Stimulated activated CD4-positive, alpha-beta T cell treated with anti-CD3 and anti-CD28 coated beads, Interleukin-15, amount 100 ng/mL, for 24 hours (primary cell): ENCODE measurements at regions not wholly inside any gene's neighbourhood (a gene's known extent, or its start where the extent isn't known, plus 50 kb on each side); places are given as distances from the start of the nearest gene placed in this dataset.
"Not testable (repeated sequence)": the region's sequence is repeated elsewhere in the genome, so short reads cannot be mapped to it uniquely, and the experiment has no call there.

Experiments
- DNase-seq: peaks from one replicate; pipeline ENCODE4 v3.0.0-alpha.2; 2020

GRCh38 chrX:465418-466215 is 78.9 kb upstream of the PPP2R3B start:
- DNase-seq: no peak

DNA sequence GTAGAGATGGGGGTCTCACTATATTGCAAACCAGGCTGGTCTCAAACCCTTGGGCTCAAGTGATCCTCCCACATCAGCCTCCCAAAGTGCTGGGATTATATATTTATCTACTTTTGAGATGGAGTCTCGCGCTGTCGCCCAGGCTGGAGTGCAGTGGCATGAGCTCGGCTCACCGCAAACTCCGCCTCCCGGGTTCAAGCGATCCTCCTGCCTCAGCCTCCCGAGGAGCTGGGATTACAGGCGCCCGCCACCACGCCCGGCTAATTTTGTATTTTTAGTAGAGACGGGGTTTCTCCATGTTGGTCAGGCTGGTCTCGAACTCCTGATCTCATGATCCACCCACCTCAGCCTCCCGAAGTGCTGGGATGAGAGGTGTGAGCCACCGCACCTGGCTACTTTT is 80.1 kb upstream of the PPP2R3B start:
- DNase-seq: not testable (repeated sequence)

- DNase-seq: not testable (repeated sequence)
Observed at GRCh38 chrX:467686-468085, 81.0 kb upstream of the PPP2R3B start.

DNA sequence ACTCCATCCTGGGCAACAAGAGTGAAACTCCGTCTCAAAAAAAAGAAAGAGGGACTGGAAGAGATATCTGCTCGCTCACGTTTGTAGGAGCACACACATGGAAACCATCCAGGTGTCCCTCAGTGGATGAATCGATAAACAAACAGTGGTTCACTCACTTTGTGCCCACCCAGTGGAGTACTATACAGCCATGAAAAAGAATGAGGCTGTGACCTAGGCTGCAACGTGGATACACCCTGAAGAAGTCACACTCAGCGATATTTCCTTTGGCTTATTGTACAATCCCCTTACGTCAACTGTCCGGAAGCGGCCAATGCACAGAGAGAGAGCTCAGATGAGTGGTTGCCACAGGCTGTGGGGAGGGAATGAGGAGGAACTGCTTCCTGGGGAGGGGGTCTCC is 82.3 kb upstream of the PPP2R3B start:
- DNase-seq: no peak

- no peak for DNase-seq
Observed at GRCh38 chrX:470686-471085, 84.0 kb upstream of the PPP2R3B start.

- DNase-seq: no peak
Observed at GRCh38 chrX:471281-471680, 84.6 kb upstream of the PPP2R3B start.

DNA sequence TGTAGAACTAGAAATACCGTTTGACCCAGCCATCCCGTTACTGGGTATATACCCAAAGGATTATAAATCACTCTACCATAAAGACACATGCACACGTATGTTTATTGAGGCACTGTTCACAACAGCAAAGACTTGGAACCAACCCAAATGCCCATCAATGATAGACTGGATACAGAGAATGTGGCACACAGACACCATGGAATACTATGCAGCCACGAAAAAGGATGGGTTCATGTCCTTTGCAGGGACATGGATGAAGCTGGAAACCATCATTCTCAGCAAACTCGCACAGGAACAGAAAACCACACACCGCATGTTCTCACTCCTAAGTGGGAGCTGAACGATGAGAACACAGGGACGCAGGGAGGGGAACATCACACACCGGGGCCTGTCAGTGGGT is 85.6 kb upstream of the PPP2R3B start:
- not testable (repeated sequence) for DNase-seq

DNA sequence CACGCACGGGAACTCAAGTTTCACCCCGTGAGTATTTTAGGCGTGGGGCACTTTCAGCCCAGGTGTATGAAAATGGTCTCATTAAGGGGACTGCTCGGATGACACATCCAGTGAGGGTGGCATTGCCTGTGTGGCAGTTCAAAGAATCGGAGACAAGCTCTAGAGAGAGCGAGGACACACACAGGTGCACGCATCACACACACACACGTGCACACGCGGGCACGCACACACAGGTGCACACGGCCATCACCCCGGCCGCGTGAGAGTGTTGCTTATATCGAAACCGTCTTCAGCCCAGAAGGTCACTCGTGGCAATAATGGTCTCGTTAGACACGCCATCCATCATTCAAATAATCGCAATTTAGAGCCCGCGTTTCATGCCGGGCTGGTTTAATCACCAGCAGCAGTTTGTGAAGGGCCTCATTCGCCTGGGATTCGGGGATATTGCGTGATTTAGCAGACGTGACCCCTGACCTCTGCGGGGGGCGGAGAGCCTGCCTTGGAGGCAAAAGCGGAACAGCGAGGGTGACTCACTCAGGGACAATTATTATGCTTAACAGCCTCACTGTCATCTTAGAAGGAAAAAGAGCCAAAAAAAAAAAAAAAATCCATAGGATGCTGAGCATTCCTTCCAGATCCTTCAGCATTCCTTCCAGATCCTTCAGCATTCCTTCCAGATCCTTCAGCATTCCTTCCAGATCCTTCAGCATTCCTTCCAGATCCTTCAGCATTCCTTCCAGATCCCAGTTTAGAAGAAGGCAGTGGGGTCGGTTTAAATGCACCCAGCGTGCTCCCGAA is 89.4 kb upstream of the PPP2R3B start:
- no peak for DNase-seq

DNA sequence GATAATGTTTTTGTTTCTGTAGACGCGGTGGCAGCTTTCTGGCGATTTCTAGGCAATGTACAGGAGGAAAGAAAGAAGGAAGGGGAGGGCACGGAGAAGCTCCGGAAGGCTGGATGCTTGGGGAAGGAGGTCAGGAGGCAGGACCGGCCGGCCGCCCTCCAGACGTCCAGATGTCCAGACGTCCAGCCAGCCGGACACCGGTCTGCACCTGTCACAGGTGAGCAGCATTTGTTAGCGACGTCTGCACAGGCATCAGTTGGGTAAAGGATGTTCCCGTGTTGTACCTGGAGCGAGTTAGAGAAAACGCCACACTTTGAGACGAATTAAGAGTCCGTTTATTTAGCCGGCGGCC is 90.0 kb upstream of the PPP2R3B start:
- DNase-seq: no peak

DNA sequence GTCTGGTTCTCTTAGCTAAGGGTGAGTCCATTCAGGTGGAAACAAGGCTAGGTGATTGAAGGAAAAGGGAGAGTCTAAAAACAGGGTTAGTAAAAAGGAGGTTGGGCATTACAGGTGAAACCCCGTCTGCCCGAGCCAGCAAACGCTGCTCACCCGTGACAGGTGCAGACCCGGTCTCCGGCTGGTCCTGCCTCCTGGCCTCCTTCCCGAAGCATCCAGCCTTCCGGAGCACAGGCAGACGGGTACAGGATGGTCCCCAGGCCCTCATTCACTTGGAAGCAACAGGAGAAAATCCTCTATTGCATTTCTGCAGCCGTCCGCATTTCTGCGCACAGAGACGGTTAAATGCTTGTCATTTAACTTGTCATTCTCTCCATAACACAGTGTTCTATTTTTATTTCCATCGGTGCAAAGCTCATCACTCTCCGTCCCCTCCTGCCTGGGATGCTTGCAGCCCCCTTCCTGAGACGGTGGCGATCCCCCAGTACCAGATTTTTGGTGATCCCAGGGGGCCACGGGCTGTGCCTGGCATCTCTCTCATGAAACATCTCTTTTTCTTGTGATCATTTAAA is 90.8 kb upstream of the PPP2R3B start:
- no peak for DNase-seq

DNA sequence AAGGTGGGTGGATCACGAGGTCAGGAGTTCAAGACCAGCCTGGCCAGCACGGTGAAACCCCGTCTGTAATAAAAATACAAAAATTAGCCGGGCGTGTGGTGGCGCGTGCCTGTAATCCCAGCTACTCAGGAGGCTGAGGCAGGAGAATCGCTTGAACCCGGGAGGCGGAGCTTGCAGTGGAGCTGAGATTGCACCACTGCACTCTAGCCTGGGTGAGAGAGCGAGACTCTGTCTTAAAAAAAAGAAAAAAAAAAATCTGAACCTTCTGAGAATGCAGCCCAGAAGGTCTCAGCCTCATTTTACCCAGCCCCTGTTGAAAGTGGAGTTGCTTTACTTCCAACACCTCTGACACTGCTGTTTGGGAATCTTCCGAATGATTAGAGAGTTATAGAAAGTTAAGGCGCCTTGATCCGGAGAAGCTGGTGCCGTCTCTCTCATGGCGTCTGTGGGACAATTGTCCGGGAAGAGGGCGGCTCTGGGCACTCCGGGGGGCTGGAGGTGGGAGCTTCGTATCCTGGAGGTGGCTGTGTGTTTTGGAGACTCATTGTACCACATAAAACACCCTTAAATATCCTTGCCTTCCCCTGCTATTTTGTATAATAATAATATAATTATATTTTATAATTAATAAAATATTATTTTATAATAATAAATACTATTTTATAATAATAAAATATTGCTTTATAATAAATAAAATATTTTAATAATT is 92.7 kb upstream of the PPP2R3B start:
- DNase-seq: peak; percentile 16

- DNase-seq: peak; percentile 10
Observed at GRCh38 chrX:480861-481417, 94.2 kb upstream of the PPP2R3B start.

DNA sequence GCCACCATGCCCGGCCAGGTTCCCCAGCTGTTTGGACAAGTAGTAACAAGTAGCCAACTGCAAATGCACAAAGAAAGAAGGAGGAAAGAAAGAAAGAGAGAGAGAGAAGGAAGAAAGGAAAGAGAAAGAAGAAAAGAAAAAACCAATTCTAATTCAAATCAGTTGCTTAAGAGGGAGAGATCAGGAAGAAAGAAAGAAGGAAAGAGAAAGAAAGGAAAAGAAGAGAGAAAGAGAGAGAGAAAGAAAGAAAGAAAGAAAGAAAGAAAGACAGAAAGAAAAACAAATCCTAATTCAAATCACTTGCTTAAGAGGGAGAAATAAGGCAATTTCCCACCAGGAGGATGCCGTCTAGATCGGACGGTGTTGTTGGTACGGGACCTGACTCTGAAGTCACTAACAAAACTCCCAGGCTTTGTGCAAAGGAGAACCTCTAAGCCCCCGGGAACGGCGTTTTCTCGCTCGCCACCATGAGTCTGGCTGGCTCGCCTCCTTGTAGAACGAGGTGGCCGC is 95.5 kb upstream of the PPP2R3B start:
- no peak for DNase-seq

- DNase-seq: no peak
Observed at GRCh38 chrX:482702-483203, 96.0 kb upstream of the PPP2R3B start.

DNA sequence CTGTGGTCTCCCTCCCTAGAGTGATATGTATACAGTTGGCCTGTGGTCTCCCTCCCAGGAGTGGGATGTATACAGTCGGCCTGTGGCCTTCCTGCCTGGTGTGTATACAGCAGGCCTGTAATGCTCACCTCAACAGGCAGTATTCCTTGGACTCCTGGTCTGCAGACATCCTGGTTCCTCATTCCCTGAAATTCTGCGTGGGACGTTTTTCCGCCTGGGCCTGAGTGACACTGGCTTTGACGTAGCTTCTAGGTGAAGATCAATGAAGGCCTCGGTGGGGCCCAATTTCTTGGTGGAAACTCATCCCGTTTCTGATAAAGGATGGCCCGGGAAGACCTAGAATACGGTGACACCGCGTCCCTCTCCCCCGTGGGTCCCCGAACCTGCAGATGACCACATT is 98.7 kb upstream of the PPP2R3B start:
- DNase-seq: no peak

GRCh38 chrX:486325-486724 is 99.6 kb upstream of the PPP2R3B start:
- no peak for DNase-seq

GRCh38 chrX:487836-488235 is 101.1 kb upstream of the PPP2R3B start:
- no peak for DNase-seq

- no peak for DNase-seq
Observed at GRCh38 chrX:489820-490219, 103.1 kb upstream of the PPP2R3B start.

DNA sequence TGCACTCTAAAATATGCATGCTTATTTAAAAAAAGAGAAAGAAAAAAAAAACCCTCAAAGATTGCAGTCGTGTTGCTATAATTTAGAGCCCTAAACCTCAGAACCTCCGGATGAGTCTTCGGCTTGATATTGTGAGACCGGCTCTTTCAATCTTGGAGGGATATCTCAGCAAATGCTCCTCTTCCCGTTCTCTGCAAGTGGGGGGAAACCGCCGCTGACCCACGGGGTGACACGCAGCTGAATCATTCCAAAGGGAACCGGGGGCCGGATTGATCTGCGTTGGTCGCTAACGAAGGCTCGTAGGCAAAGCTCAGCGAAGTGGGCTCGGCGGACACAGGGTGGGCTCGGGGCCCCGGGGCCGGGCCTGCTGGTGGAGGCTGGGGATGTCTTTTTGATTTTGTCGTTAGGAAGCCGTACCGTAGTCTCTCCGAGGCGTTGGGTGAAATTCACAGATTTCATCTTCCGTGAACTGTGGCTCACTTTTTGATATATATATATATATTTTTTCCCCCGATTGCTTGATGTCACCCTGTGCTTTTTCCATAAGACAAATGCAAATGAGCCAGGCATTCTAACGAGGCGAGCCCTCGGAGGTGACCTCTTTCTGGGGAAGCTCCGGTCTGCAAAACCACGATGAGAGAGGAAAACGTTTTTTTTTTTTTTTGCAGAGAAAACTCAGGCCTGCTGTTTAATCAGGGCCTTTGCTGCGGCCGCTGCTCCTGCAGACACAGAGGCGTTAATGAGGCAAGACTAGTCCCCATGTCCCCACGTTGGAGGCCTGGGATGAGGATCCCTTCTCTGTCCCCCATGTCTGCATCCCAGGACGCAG is 110.7 kb upstream of the PPP2R3B start:
- DNase-seq: no peak

GRCh38 chrX:498901-499300 is 112.2 kb upstream of the PPP2R3B start:
- DNase-seq: not testable (repeated sequence)

DNA sequence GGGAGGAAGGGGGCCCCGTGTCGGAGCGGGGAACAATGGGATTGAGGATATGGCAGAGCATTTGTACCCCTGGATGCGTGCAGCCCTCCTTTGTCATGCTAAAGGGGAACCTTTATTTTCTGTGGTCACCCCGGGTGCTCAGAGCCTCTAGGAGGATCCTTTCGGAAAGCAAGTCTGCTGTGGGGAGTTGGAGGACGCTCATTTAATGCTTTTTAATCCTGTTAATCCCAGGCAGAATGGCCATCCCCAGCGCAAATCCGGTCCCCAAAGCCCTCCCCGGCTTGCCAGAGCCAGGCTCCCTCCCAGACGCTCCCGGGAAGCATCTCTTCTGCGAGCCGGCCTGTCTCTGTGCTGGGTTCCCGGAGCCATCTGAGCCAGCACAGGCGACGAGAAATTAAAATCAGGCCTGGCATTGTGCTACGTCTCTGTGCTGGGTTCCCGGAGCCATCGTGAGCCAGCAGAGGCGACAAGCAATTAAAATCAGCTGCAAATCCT is 113.2 kb upstream of the PPP2R3B start:
- DNase-seq: no peak
